DMS153 (cell line): ENCODE measurements at regions not wholly inside any gene's neighbourhood (a gene's known extent, or its start where the extent isn't known, plus 50 kb on each side); places are given as distances from the start of the nearest gene placed in this dataset.
A peak's percentile ranks its signal among the peaks of the same experiment; 100 is the strongest.
"Not testable (repeated sequence)": the region's sequence is repeated elsewhere in the genome, so short reads cannot be mapped to it uniquely, and the experiment has no call there.

Source experiments
- DNase-seq: peaks from one replicate; lab custom pipeline; 2025; lab: John Stamatoyannopoulos, UW

GRCh38 chr3:188974856-188975599, 196.7 kb upstream of the TPRG1 start:
- DNase-seq: no peak

GRCh38 chr3:188975600-188976314, 196.0 kb upstream of the TPRG1 start:
- peak; percentile 70 for DNase-seq

- no peak for DNase-seq
These were observed 195.4 kb upstream of the TPRG1 start for GRCh38 chr3:188976407-188976806.

- peak; percentile 19 for DNase-seq
These were observed 193.2 kb upstream of the TPRG1 start for GRCh38 chr3:188978421-188979171.

GRCh38 chr3:188979248-188979647, 192.5 kb upstream of the TPRG1 start:
- peak; percentile 40 for DNase-seq

GRCh38 chr3:188979669-188980310, 192.0 kb upstream of the TPRG1 start:
- DNase-seq: peak; percentile 37

GRCh38 chr3:188993181-188993580, 178.6 kb upstream of the TPRG1 start:
- no peak for DNase-seq

- no peak for DNase-seq
These were observed 170.2 kb upstream of the TPRG1 start for GRCh38 chr3:189001559-189001958.

- no peak for DNase-seq
These were observed 168.4 kb upstream of the TPRG1 start for GRCh38 chr3:189003410-189003809.

- no peak for DNase-seq
These were observed 158.4 kb upstream of the TPRG1 start for GRCh38 chr3:189013224-189013888.

- DNase-seq: no peak
These were observed 157.2 kb upstream of the TPRG1 start for GRCh38 chr3:189014526-189014925.

GRCh38 chr3:189022576-189023466, 148.9 kb upstream of the TPRG1 start:
- not testable (repeated sequence) for DNase-seq

- no peak for DNase-seq
These were observed 145.9 kb upstream of the TPRG1 start for GRCh38 chr3:189025866-189026265.

GRCh38 chr3:189027626-189028155, 144.1 kb upstream of the TPRG1 start:
- DNase-seq: no peak

- DNase-seq: no peak
These were observed 132.7 kb upstream of the TPRG1 start for GRCh38 chr3:189038773-189039745.

- DNase-seq: no peak
These were observed 131.0 kb upstream of the TPRG1 start for GRCh38 chr3:189040656-189041335.

GRCh38 chr3:189041482-189042090, 130.2 kb upstream of the TPRG1 start:
- DNase-seq: peak; percentile 64

- DNase-seq: no peak
These were observed 128.9 kb upstream of the TPRG1 start for GRCh38 chr3:189042832-189043231.
